Fibroblast of skin of scalp (primary cell): ENCODE measurements at regions not wholly inside any gene's neighbourhood (a gene's known extent, or its start where the extent isn't known, plus 50 kb on each side); places are given as distances from the start of the nearest gene placed in this dataset.
A peak's percentile ranks its signal among the peaks of the same experiment; 100 is the strongest.
"Not testable (repeated sequence)": the region's sequence is repeated elsewhere in the genome, so short reads cannot be mapped to it uniquely, and the experiment has no call there.

Source experiments
- DNase-seq: peaks from one replicate; pipeline ENCODE4 v3.0.0-alpha.2; 2013

DNA sequence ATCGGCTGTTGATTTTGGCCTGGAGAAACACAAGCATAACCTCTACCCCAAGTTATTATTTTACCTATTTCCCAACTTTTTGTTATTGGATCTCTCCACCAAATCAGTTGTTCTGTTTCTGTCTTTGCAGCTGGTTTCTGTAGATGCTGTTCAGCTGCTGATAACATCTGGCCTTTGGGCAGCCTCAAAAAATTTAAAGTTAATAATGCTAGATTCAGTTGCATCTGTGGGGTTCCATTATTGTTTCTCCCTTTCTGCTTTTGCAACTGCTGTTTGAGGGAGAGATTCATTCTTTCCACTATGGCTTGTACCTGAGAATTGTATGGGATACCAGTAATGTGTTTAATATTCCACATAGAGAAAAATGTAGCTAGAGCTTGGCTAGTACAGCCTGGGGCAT lies 118.7 kb upstream of the IGFBP3 start:
- not testable (repeated sequence) for DNase-seq

DNA sequence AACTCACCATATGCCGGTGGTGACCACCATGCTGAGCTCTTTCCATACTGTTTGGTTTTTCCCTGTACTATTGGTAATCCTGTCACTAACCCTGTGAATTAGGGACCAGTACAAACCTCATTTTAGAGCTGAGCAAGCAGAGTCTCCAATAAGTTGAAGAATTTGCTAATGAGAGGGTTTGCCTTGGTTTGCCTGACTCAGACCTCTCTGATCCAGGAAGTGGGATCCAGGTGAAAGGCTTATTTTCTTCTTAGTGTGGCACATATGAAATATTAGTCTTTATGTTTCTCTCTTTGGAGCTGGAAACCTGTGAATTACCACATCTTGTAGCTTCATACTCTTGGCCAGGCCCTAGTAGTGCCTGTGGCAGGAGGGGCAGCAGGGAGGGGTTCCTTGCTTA lies 114.1 kb upstream of the IGFBP3 start:
- DNase-seq = no peak

- peak; percentile 77 for DNase-seq
These were observed 113.1 kb upstream of the IGFBP3 start for GRCh38 chr7:46034056-46034768.

DNA sequence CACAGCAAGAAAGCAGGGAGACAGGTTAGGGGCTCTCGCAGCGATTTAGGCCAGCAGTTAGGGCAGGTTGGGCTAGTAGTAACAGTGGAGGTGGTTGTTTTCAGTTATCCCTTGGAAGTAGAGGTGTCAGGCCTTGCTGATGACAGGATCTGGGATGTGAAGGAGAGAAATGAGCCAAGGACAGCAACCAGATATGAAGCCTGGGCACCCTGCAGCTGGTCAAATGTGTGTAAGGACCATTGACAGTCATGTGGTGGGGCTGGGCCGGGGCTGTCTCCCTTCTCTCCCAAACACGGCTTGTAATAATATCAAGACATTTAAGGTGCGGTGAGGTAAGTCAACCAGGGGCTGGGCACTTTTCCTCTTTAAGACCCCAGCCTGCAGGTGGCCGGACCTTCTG lies 112.5 kb upstream of the IGFBP3 start:
- DNase-seq = no peak

DNA sequence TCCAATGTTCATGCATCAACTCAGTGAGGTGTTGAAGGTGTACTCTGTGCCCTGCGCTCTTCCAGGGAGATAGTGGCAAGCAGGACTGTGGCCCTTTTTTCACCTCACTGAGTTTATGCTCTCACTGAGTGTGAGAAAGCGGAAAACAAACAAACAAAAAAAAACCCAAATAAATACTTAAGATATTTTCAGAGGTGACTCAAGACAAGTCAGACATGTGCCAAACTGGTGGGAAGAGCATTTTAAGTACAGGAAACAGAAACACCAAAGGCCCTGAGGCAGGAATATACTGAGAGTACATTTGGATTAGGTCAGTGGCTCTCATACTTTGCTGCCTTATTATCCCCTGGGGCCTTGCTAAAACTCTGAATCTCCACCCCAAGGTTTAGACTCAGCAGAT lies 111.9 kb upstream of the IGFBP3 start:
- DNase-seq = peak; percentile 54

- DNase-seq = no peak
These were observed 111.3 kb upstream of the IGFBP3 start for GRCh38 chr7:46032353-46032752.

DNA sequence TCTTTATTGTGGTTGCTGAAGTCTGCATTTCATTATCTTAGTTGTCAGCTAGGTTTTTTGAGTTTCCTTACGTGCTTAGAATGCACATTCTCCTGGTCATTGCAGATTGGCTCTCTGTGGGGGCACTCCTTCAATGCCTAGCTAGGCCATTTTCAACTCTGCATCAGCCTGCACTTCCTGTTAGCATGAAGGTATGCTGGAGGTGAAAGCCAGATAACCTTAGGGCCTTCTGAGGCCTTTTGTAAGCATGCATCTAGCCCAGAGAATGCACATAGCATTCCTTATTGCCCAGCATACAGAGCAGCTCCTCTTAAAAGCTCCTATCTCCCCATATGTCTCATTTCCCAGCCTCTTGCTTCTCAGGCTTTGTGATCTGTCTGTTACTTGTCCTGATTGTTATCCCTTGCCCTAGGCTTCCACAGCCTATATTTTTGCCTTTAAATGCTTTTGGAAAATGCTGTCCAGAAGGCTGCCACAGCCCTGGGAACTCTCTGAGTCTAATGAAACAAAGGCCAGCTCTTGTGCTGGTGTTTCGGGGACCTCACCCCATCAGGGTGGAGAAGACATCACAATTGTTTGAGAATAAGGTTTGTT lies 108.1 kb upstream of the IGFBP3 start:
- DNase-seq = no peak

- peak; percentile 40 for DNase-seq
These were observed 107.2 kb upstream of the IGFBP3 start for GRCh38 chr7:46028246-46028645.

- no peak for DNase-seq
These were observed 105.7 kb upstream of the IGFBP3 start for GRCh38 chr7:46026741-46027140.

DNA sequence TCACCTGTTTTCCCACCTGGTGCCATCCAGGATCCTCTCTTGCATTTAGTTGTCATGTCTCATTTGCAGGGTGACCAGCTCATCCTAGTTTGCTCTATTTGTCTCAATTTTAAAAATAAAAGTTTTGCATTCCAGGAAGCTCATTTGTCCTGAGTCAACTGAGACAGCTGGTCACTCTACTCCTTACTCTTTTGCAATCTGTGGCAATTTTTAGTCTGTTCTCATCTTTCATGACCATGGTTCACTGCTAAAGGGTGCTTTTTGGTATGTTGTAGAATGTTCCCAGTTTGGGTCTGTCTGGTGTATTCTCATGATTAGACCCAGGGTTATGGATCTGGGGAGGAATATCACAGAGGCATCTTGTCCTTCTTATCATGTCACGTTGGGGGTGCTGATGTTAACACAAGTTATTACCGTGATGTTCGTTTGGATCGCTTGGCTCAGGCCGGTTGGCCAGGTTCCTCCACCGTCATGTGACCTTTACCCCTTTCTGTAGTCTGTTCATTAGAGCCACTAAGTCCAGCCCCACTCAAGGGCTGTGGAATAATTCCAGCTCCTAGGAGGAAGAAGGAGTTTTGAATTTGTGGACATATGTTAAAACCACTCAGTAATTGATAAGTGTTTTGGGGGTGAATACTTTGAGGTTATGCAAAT lies 103.3 kb upstream of the IGFBP3 start:
- DNase-seq = no peak

GRCh38 chr7:46022397-46022796 lies 101.3 kb upstream of the IGFBP3 start:
- no peak for DNase-seq

DNA sequence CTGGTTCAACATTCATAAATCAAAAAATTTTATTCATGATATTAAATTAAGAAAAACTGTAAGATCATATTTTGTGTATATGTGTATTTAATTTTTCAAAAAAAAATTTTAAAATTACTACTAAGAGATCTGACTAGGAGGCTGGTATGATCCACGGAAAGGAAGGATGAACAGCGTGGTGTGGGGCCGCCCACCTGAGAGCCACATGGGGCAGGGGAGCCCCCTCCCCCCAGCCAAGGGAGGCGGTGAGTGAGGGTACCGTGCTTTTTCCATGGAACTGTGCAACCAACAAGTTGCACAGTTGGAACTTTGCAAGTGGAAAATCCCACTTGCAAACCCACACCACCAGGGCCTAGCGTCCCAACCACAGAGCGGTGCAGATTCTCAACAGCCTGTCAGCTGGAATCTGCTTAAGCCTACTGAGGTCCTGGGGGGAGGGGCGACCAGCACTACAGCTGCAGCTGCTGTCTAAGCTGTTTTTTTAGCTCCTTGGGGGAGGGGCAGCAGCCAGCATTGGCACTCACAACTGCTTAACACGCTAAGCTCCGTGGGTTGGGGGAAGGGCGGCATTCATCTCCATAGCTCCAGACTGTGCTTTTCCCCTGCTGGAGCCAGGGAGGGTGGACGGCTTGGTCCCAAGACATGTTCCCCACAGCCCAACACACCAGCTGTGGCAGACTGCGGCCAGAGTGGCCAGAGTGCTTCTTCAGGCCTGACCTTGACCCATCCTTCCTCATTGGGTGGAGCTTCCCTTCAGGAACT lies 94.2 kb upstream of the IGFBP3 start:
- peak; percentile 76 for DNase-seq

DNA sequence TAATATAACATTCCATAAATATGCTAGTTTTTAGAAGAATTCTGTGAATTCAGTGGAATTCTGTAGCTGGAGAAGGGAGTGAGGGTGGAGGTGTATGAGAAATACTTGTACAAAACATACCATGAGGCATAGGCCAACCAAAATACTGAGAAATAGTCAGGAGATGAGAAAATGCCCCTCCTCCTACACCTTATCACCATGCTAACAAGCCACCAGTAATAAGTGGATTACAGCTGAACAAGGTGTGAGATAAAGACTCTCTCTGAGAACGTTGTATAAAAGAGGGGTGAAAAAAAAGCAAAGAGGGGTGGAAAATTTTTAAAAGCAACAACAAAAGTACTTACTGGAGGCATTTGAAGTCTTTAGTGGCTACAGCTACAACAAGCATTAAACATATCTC lies 90.4 kb upstream of the IGFBP3 start:
- DNase-seq = no peak

GRCh38 chr7:46011059-46011458 lies 90.0 kb upstream of the IGFBP3 start:
- no peak for DNase-seq

GRCh38 chr7:46009211-46009610 lies 88.1 kb upstream of the IGFBP3 start:
- no peak for DNase-seq

- no peak for DNase-seq
These were observed 87.0 kb upstream of the IGFBP3 start for GRCh38 chr7:46007990-46008643.

GRCh38 chr7:46007194-46007593 lies 86.1 kb upstream of the IGFBP3 start:
- DNase-seq = no peak

- no peak for DNase-seq
These were observed 85.7 kb upstream of the IGFBP3 start for GRCh38 chr7:46006723-46007122.

GRCh38 chr7:46006212-46006611 lies 85.1 kb upstream of the IGFBP3 start:
- DNase-seq = no peak

- no peak for DNase-seq
These were observed 83.9 kb upstream of the IGFBP3 start for GRCh38 chr7:46004965-46005364.

- DNase-seq = peak; percentile 63
These were observed 83.1 kb upstream of the IGFBP3 start for GRCh38 chr7:46003896-46004875.

- DNase-seq = no peak
These were observed 82.1 kb upstream of the IGFBP3 start for GRCh38 chr7:46003161-46003560.
